Endodermal cell (in vitro differentiated cells): ENCODE measurements at regions not wholly inside any gene's neighbourhood (a gene's known extent, or its start where the extent isn't known, plus 50 kb on each side); places are given as distances from the start of the nearest gene placed in this dataset.

Experiments
- DNase-seq: peaks from one replicate; pipeline ENCODE4 v3.0.0-alpha.2; 2017
- H3K27ac ChIP-seq: 2 replicates; pipeline ENCODE4 v1.5.1; 2013; ENCODE audit warnings: mild to moderate bottlenecking, low read depth, low read length, moderate library complexity
- H3K27me3 ChIP-seq: 2 replicates; pipeline ENCODE4 v1.6.1; 2013; ENCODE audit warnings: mild to moderate bottlenecking, low read length, moderate library complexity; ENCODE audit not compliant: insufficient read depth, control insufficient read depth, poor library complexity, severe bottlenecking
- H3K36me3 ChIP-seq: 2 replicates; pipeline ENCODE4 v1.7.0; 2013; ENCODE audit warnings: mild to moderate bottlenecking, low read length, moderate library complexity; ENCODE audit not compliant: control insufficient read depth, insufficient read depth
- H3K4me1 ChIP-seq: one replicate; pipeline ENCODE4 v1.7.0; 2013; ENCODE audit warnings: low read length; ENCODE audit not compliant: control insufficient read depth, insufficient read depth
- H3K4me3 ChIP-seq: 2 replicates; pipeline ENCODE4 v1.5.1; 2013; ENCODE audit warnings: mild to moderate bottlenecking, low read length, moderate library complexity
- H3K9ac ChIP-seq: 2 replicates; pipeline ENCODE4 v1.6.1; 2013; ENCODE audit warnings: mild to moderate bottlenecking, low read length, moderate library complexity; ENCODE audit not compliant: poor library complexity, severe bottlenecking; ENCODE audit errors: extremely low read depth
- H3K9me3 ChIP-seq: 2 replicates; pipeline ENCODE4 v1.6.1; 2013; ENCODE audit warnings: mild to moderate bottlenecking, low read length, moderate library complexity; ENCODE audit not compliant: control insufficient read depth
- H3K27ac Mint-ChIP-seq: 2 replicates; pipeline ENCODE4 v1.8.0; 2020; ENCODE audit warnings: mixed read lengths
- H3K27me3 Mint-ChIP-seq: 2 replicates; pipeline ENCODE4 v1.8.0; 2021; ENCODE audit warnings: mild to moderate bottlenecking, mixed read lengths; ENCODE audit not compliant: insufficient read depth
- H3K36me3 Mint-ChIP-seq: 2 replicates; pipeline ENCODE4 v1.8.0; 2020; ENCODE audit warnings: low read depth, mixed read lengths
- H3K4me1 Mint-ChIP-seq: 2 replicates; pipeline ENCODE4 v1.8.0; 2020; ENCODE audit warnings: mixed read lengths
- H3K4me3 Mint-ChIP-seq: 2 replicates; pipeline ENCODE4 v1.8.0; 2020; ENCODE audit warnings: mild to moderate bottlenecking, moderate library complexity, mixed read lengths
- H3K9me3 Mint-ChIP-seq: 2 replicates; pipeline ENCODE4 v1.8.0; 2020; ENCODE audit warnings: mild to moderate bottlenecking, mixed read lengths
- WGBS, 2 experiments: methylation state at CpG; one replicate each; pipeline versions ENCODE4 v1.1.5 to v1.1.7; 2013; ENCODE audit warnings: missing lambda C conversion rate in 2 of 2, mixed read lengths in 1 of 2; ENCODE audit not compliant: insufficient coverage in 1 of 2, insufficient read length in 1 of 2; 5-methylcytosine and 5-hydroxymethylcytosine counted together
- TF ChIP-seq, protein P1 (sequence below): fragments of 200-600 bp; sonication (generic); conservative IDR thresholded peaks from 2 replicates; pipeline ENCODE4 v1.5.0; 2021; ENCODE audit warnings: antibody characterized with exemption, mild to moderate bottlenecking

DNA sequence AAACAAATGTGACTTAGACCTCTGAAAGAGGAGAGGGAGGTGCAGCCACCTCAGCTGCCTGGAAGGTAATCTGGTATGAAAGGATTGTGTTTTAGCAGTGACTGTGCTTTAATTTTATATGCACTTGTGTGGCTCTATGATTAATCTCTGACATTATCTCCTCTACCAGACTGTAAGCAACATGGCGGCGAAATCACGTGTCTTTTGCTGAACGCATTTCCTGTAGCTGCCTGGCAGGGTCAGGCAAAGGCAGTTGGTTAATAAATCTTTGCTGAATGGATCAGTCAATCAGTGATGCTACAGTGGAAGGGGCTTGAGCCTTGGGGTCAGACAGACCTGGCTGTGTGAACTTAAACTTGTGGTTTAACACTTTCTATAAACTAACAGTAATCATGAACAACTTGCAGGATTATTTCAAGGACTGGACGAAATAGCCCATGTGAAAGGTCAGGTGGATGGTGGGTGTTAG, 96.9 kb downstream of the ADSS2 start:
- Mint-ChIP-seq H3K4me1 (peaks cover 34% of the 10 kb centered on the region), H3K27ac (no peak overlapping the region), H3K9me3 (peaks cover 5% of the 10 kb centered on the region), H3K36me3 (no peaks in the 10 kb centered on the region), H3K4me3 (no peak overlapping the region), H3K27me3 (peaks cover 2% of the 10 kb centered on the region)
- H3K27ac ChIP-seq, result no peak overlapping the region
- no peaks in the 10 kb centered on the region for H3K27me3 ChIP-seq
- H3K36me3 ChIP-seq, result no peaks in the 10 kb centered on the region
- H3K9ac ChIP-seq, result no peak overlapping the region
- TF ChIP-seq, protein P1, sequence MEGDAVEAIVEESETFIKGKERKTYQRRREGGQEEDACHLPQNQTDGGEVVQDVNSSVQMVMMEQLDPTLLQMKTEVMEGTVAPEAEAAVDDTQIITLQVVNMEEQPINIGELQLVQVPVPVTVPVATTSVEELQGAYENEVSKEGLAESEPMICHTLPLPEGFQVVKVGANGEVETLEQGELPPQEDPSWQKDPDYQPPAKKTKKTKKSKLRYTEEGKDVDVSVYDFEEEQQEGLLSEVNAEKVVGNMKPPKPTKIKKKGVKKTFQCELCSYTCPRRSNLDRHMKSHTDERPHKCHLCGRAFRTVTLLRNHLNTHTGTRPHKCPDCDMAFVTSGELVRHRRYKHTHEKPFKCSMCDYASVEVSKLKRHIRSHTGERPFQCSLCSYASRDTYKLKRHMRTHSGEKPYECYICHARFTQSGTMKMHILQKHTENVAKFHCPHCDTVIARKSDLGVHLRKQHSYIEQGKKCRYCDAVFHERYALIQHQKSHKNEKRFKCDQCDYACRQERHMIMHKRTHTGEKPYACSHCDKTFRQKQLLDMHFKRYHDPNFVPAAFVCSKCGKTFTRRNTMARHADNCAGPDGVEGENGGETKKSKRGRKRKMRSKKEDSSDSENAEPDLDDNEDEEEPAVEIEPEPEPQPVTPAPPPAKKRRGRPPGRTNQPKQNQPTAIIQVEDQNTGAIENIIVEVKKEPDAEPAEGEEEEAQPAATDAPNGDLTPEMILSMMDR, result no peak
- DNase-seq, result peak; percentile 35
- no peaks in the 10 kb centered on the region for H3K4me1 ChIP-seq
- 80 to 88% methylated on average over 5 of the region's 5 CpGs for WGBS, 2 experiments
- no peaks in the 10 kb centered on the region for H3K9me3 ChIP-seq
- H3K4me3 ChIP-seq, result no peak overlapping the region

DNA sequence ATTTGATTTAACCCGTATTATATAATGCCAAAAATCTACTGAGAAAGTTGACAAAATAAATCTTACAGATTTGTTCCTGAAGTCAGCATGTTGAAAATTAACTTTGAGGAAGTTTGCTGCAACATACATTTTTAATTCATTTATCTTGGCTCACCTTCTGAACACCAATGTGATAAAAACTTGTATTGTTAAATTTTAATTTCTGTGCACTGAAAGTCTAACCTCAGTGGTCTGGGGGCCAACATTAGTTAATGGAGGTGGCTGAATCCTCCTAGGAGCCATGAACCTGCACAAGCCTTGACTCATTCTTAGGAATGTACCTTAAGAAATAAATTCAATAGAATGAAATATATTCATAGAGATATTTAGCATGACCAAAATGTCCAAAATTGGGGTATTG, 95.3 kb downstream of the ADSS2 start:
- Histone ChIP-seq H3K36me3 (no peaks in the 10 kb centered on the region), H3K4me1 (no peaks in the 10 kb centered on the region), H3K27me3 (no peaks in the 10 kb centered on the region), H3K9ac (no peak overlapping the region), H3K4me3 (no peak overlapping the region), H3K27ac (no peak overlapping the region), H3K9me3 (no peaks in the 10 kb centered on the region)
- Mint-ChIP-seq H3K27me3 (peaks cover 2% of the 10 kb centered on the region), H3K4me3 (no peak overlapping the region), H3K4me1 (peaks cover 25% of the 10 kb centered on the region), H3K9me3 (peaks cover 5% of the 10 kb centered on the region), H3K27ac (no peak overlapping the region), H3K36me3 (no peaks in the 10 kb centered on the region)
- DNase-seq, result no peak
- TF ChIP-seq, protein P1, result no peak
- no CpG with 5 or more reads among the region's 1 CpG for WGBS, 2 experiments
